Uterus (tissue), 3 donors: ENCODE measurements at regions not wholly inside any gene's neighbourhood (a gene's known extent, or its start where the extent isn't known, plus 50 kb on each side); places are given as distances from the start of the nearest gene placed in this dataset.

Source experiments
- DNase-seq, 2 donors: peaks; one replicate each; pipeline ENCODE4 v3.0.0-alpha.2; 2019 to 2020
- H3K27ac ChIP-seq, 2 donors: fragments of 200-600 bp; sonication (generic); 1 replicate in 1 of 2; 2 replicates in 1 of 2; pipeline ENCODE4 v1.5.1; 2016 to 2018
- H3K27me3 ChIP-seq, 2 donors: fragments of 200-600 bp; sonication (generic); one replicate each; pipeline ENCODE4 v1.5.1; 2018 to 2019; ENCODE audit warnings: control low read depth in 1 of 2
- H3K36me3 ChIP-seq, 2 donors: fragments of 200-600 bp; sonication (generic); one replicate each; pipeline ENCODE4 v1.5.1; 2019; ENCODE audit warnings: control low read depth in 1 of 2
- H3K4me1 ChIP-seq, 2 donors: fragments of 200-600 bp; sonication (generic); one replicate each; pipeline ENCODE4 v1.5.1; 2018 to 2019; ENCODE audit warnings: control low read depth in 1 of 2
- H3K4me3 ChIP-seq, 2 donors: fragments of 200-600 bp; sonication (generic); 1 replicate in 1 of 2; 2 replicates in 1 of 2; pipeline ENCODE4 v1.5.1; 2018 to 2019; ENCODE audit warnings: mild to moderate bottlenecking in 1 of 2
- H3K9me3 ChIP-seq, 2 donors: fragments of 200-600 bp; sonication (generic); one replicate each; pipeline ENCODE4 v1.5.1; 2019; ENCODE audit warnings: control low read depth in 1 of 2
- POLR2A ChIP-seq, 2 donors: fragments of 450-650 bp; IDR thresholded peaks; one replicate each; pipeline ENCODE4 v1.6.1; 2016; ENCODE audit warnings: antibody characterized with exemption in 2 of 2, mild to moderate bottlenecking in 1 of 2, moderate library complexity in 1 of 2
- intact Hi-C: fragments of 100-400 bp; cut with DNase I; formaldehyde crosslinking; loops from one replicate; pipeline ENCODE4 v1.15.1; 2023; ENCODE audit warnings: low total_unique reads
- TF ChIP-seq, protein P1 (sequence below), 4 experiments: fragments of 200-600 bp in 2 of 4; fragments of 450-650 bp in 2 of 4; sonication (generic) in 2 of 4; IDR thresholded peaks; one replicate each; pipeline ENCODE4 v1.5.1; 2016 to 2019; ENCODE audit warnings: antibody characterized with exemption in 4 of 4, mild to moderate bottlenecking in 2 of 4, moderate library complexity in 1 of 4
- donor health status: DM: yes; HTN: yes; CAD: no.

DNA sequence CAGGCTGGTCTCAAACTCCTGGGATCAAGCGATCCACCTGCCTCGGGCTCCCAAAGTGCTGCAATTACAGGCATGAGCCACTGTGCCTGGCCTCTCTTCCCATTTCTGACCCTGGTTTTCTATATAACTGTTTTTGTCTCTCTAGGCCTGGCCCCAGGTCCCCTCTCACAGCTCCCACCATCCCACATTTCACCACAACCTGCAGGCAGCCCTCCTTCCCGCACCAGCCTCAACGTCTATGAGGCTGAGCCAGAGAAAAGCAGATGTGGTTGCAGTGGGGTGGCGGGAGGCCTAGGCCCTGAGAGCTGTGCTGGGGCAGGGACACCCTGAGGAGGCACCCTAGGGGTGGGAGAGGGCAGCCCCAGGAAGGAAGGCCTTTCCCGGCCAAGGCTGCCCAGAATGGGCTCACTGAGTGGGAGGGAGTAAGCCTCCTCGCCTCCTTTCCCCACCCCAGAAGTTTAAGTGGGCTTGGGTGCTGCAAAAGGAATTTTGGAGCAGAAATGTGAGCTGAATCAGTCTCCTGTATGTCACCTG is 99.7 kb downstream of the LSM3 start:
- TF ChIP-seq, protein P1, sequence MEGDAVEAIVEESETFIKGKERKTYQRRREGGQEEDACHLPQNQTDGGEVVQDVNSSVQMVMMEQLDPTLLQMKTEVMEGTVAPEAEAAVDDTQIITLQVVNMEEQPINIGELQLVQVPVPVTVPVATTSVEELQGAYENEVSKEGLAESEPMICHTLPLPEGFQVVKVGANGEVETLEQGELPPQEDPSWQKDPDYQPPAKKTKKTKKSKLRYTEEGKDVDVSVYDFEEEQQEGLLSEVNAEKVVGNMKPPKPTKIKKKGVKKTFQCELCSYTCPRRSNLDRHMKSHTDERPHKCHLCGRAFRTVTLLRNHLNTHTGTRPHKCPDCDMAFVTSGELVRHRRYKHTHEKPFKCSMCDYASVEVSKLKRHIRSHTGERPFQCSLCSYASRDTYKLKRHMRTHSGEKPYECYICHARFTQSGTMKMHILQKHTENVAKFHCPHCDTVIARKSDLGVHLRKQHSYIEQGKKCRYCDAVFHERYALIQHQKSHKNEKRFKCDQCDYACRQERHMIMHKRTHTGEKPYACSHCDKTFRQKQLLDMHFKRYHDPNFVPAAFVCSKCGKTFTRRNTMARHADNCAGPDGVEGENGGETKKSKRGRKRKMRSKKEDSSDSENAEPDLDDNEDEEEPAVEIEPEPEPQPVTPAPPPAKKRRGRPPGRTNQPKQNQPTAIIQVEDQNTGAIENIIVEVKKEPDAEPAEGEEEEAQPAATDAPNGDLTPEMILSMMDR (IDR thresholded peaks at IDR 0.05): no peak
- no peak for TF ChIP-seq POLR2A (IDR thresholded peaks at IDR 0.05)
- Histone ChIP-seq H3K4me1 (no peaks in the 10 kb centered on the region), H3K36me3 (no peaks in the 10 kb centered on the region), H3K9me3 (no peaks in the 10 kb centered on the region), H3K27me3 (no peaks in the 10 kb centered on the region), H3K27ac (no peak overlapping the region), H3K4me3 (no peak overlapping the region)
- no peak for DNase-seq
- intact Hi-C loops: no loop called here

DNA sequence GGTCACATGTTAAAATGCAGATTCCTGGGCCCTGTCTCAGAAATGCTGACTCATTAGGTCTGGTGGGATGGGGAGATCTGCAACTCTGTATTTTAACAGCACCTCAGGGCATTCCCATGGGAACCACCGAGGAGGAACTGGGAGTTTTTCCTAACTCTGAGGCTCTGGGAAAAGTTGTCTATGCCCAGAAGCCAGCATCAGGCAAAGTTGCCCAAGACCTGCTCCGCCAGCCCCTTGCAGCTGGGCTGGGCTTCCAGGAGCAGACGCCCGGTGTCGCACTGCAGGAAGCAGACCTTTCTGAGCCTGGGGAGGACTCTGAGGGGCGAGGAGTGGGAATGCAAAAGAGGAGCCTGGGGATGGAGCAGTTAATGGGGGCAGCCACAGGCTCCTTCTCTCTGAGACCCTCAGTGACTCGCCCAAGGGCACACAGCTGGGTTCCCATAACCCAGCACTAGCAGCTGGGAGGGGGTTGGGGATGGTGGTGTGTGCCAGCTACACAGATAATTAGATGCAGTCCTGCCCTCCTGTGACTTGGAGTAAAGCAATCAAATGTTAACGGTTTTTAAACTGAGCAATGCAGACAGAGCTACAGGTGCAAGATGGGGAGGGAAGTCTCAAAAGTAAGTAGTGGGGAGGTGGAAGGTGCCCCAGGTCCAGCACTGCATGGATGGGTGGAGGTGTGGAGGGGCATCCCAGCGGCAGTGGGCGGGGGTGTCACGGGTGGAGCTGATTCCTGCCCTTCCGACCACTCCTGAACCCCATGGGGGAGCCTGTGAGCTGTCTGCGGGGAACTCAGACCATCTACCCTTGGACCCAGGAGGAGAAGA is 100.4 kb downstream of the LSM3 start:
- Histone ChIP-seq H3K4me1 (no peaks in the 10 kb centered on the region), H3K27ac (no peak overlapping the region), H3K4me3 (no peak overlapping the region), H3K36me3 (no peaks in the 10 kb centered on the region), H3K9me3 (no peaks in the 10 kb centered on the region), H3K27me3 (no peaks in the 10 kb centered on the region)
- TF ChIP-seq, protein P1 (IDR thresholded peaks at IDR 0.05): no peak
- TF ChIP-seq POLR2A (IDR thresholded peaks at IDR 0.05): no peak
- intact Hi-C loops: no loop called here
- no peak for DNase-seq

DNA sequence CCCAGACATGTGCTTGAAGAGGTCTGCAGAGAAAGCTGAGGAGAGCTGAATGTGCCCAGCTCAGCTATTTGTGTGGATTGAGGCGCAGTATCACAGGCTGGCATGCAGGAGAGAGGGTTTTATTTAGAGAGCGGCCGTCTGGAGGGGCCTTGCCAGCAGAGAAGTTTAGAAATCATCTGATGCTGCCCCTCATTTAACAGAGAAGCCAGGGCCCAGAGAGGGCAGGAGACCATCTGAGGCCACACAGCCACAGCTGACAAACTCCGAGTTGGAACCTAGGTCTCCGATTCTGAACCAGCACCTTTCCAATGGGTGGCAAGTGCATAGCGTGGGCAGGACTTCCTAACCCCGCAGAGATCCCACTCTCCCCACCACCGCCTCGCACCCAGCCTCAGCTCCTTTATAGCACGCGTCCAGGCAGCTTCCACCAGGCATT is 101.0 kb downstream of the LSM3 start:
- Histone ChIP-seq H3K27ac (no peak overlapping the region), H3K4me3 (no peak overlapping the region), H3K9me3 (no peaks in the 10 kb centered on the region), H3K4me1 (no peaks in the 10 kb centered on the region), H3K27me3 (no peaks in the 10 kb centered on the region), H3K36me3 (no peaks in the 10 kb centered on the region)
- intact Hi-C loops: no loop called here
- no peak for TF ChIP-seq POLR2A (IDR thresholded peaks at IDR 0.05)
- TF ChIP-seq, protein P1 (IDR thresholded peaks at IDR 0.05): no peak
- no peak for DNase-seq

DNA sequence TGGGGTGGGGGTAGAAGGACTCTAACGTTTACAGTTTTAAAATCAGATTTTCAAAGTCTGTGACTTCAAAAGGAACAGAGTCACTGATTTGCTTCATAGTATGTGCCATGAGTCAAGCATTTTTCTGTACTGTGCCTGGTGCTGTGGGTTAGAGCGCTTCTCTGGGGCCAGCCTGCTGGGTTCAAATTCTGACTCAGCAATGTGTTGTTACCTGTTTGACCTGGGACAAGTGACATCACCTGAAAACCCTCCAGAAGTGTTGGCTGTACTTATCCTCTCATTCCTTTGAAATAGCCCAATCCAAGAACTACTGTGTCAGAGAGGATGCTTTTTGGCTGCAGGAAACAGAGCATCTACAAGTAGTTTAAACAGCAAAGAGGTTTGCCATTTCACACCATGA is 101.7 kb downstream of the LSM3 start:
- no peak for DNase-seq
- Histone ChIP-seq H3K27ac (no peak overlapping the region), H3K9me3 (no peaks in the 10 kb centered on the region), H3K27me3 (no peaks in the 10 kb centered on the region), H3K4me3 (no peak overlapping the region), H3K36me3 (no peaks in the 10 kb centered on the region), H3K4me1 (no peaks in the 10 kb centered on the region)
- intact Hi-C loops: no loop called here
- TF ChIP-seq POLR2A (IDR thresholded peaks at IDR 0.05): no peak
- TF ChIP-seq, protein P1 (IDR thresholded peaks at IDR 0.05): no peak

DNA sequence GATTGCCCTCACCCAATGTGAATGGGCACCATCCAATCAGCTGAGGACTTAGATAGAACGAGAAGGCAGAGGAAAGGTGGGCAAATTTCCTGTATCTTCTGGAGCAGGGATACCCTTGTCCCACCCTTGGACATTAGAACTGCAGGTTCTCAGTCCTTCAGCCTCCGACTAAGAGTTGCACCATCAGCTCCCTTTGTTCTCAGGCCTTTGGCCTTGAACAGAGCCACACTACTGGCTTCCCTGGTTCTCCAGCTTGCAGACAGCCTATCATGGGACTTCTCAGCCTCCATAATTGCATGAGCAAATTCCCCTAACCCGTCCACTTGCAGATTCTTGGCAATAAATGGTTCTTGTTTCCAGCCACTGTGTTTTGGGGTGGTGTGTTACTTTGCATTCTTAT is 102.4 kb downstream of the LSM3 start:
- H3K27me3 ChIP-seq: no peaks in the 10 kb centered on the region
- H3K4me3 ChIP-seq: no peak overlapping the region
- H3K36me3 ChIP-seq: no peaks in the 10 kb centered on the region
- TF ChIP-seq POLR2A (IDR thresholded peaks at IDR 0.05): no peak
- TF ChIP-seq, protein P1 (IDR thresholded peaks at IDR 0.05): no peak
- no peaks in the 10 kb centered on the region for H3K9me3 ChIP-seq
- H3K27ac ChIP-seq: no peak overlapping the region
- no peaks in the 10 kb centered on the region for H3K4me1 ChIP-seq
- DNase-seq: no peak
- intact Hi-C loops: no loop called here
